ENCODE measurements at regions not wholly inside any gene's neighbourhood (a gene's known extent, or its start where the extent isn't known, plus 50 kb on each side); places are given as distances from the start of the nearest gene placed in this dataset.
"Not testable (repeated sequence)": the region's sequence is repeated elsewhere in the genome, so short reads cannot be mapped to it uniquely, and the experiment has no call there.

GRCh38 chr9:41772541-41772940 lies 356.7 kb downstream of the CNTNAP3B start:
- not testable (repeated sequence) for TF ChIP-seq ZNF274 (IDR thresholded peaks at IDR 0.05; ENCODE audit: low read depth, low read length); YY1 (IDR thresholded peaks at IDR 0.05; ENCODE audit: insufficient read depth, insufficient read length); SUZ12 (IDR thresholded peaks at IDR 0.05; ENCODE audit: extremely low read depth, insufficient read depth, insufficient read length)

Measured in NT2/D1 (cell line).